ENCODE measurements at regions not wholly inside any gene's neighbourhood (a gene's known extent, or its start where the extent isn't known, plus 50 kb on each side); places are given as distances from the start of the nearest gene placed in this dataset.

DNA sequence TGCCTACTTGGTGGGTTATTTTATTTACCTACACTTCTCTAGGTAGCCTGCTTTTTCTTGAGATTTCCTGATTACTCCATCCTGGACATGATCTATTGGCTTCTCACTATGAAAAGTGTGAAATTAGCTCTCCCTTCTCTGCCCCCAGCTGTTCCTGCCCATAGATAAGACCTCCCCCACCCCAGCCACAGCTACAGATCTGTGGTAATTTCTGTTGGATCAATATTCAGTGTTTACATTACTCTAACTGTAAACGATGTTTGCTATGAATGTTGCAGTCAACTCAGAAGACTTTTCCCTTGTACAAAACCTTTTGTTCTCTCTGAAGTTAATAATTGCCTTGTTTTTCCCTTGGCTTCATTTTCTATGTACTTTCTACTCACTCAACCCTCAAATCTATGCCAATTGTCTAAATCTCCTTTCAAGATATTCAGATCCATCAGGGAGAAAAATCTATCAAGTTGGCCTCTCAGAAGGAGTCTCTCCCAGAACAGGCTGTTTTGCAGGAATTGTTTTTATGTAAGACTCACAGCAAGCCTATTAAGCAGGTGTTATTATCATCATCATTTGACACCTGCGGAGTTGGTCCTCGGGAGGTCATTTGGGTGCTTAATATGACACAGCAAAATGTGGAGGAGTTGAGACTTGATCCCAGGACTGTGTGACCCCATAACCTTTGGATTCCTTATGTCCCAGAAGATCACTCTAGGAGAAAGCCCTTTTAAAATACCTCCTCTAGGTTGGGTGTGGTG is 227.4 kb downstream of the SUDS3 start:
- no peak overlapping the region for H3K27ac ChIP-seq (replicated peaks in 1 of 4)
- H3K27me3 ChIP-seq = no peaks in the 10 kb centered on the region
- 61% methylated on average over 3 of the region's 3 CpGs for WGBS
- no peaks in the 10 kb centered on the region for H3K9me3 ChIP-seq
- H3K4me1 ChIP-seq = peaks cover 0 to 14% (median 3%) of the 10 kb centered on the region in 4 donors
- no peaks in the 10 kb centered on the region for H3K36me3 ChIP-seq
- no peak overlapping the region for H3K4me3 ChIP-seq
- no peak for DNase-seq (ENCODE audit: extremely low spot score)
- TF ChIP-seq POLR2A (IDR thresholded peaks at IDR 0.05; ENCODE audit: low read depth) (no peak), CTCF (IDR thresholded peaks at IDR 0.05) (no peak)
- intact Hi-C loops (cut with DNase I) = no loop called here

- Histone ChIP-seq H3K27ac (replicated peaks in 1 of 4) (no peak overlapping the region), H3K36me3 (no peaks in the 10 kb centered on the region), H3K4me3 (no peak overlapping the region), H3K4me1 (peaks cover 0 to 27% (median 19%) of the 10 kb centered on the region in 4 donors), H3K27me3 (no peaks in the 10 kb centered on the region), H3K9me3 (no peaks in the 10 kb centered on the region)
- WGBS = 84% methylated on average over 8 of the region's 8 CpGs
- DNase-seq (ENCODE audit: extremely low spot score) = no peak
- intact Hi-C loops (cut with DNase I) = no loop called here
- TF ChIP-seq EP300 (IDR thresholded peaks at IDR 0.05) (no peak), CTCF (IDR thresholded peaks at IDR 0.05) (no peak)
Measured at GRCh38 chr12:118606690-118607089, 230.3 kb downstream of the SUDS3 start.

- no peak overlapping the region for H3K4me3 ChIP-seq
- H3K36me3 ChIP-seq = no peaks in the 10 kb centered on the region
- H3K27me3 ChIP-seq = no peaks in the 10 kb centered on the region
- DNase-seq (ENCODE audit: extremely low spot score) = no peak
- H3K27ac ChIP-seq (replicated peaks in 1 of 4) = no peak overlapping the region
- 98% methylated on average over 3 of the region's 3 CpGs for WGBS
- H3K4me1 ChIP-seq = peaks cover 0 to 32% (median 25%) of the 10 kb centered on the region in 4 donors
- no peaks in the 10 kb centered on the region for H3K9me3 ChIP-seq
- intact Hi-C loops (cut with DNase I) = no loop called here
- no peak for TF ChIP-seq EP300 (IDR thresholded peaks at IDR 0.05)
- TF ChIP-seq CTCF (IDR thresholded peaks at IDR 0.05) = no peak
- no peak for TF ChIP-seq POLR2A (IDR thresholded peaks at IDR 0.05; ENCODE audit: low read depth)
- TF ChIP-seq POLR2AphosphoS5 (IDR thresholded peaks at IDR 0.05) = no peak
Measured at GRCh38 chr12:118607831-118608230, 231.5 kb downstream of the SUDS3 start.

DNA sequence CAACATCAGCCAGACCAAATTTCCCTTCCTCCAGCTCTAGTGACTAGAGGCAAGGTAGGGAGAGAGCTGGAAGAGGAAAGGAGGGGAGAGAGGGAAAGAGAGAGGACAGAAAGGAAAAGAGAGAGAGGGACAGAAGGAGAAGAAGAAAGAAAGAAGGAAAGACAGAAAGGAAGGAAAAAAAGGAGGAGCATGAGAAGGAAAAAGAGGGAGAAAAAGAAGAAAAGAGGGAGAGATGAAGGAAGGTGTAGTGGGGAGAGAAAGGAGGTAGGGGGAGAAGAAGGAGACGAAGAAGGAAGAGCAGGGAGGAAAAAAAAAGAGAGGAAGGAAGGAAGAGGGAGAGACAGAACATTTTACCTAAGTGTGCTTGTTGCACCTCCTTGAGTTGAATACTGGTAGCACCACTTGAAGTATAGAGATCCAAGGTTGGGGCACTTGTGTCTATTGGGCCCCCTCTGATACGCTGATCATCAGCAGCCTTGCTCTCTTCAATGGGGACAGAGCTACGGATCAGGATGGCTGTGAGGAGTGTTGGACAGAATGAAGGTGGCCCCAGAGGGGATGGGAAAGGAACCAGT is 232.5 kb downstream of the SUDS3 start:
- WGBS = 71% methylated on average over 3 of the region's 3 CpGs
- H3K9me3 ChIP-seq = no peaks in the 10 kb centered on the region
- TF ChIP-seq POLR2AphosphoS5 (IDR thresholded peaks at IDR 0.05) (no peak), POLR2A (IDR thresholded peaks at IDR 0.05; ENCODE audit: low read depth) (no peak), EP300 (IDR thresholded peaks at IDR 0.05) (no peak), CTCF (IDR thresholded peaks at IDR 0.05) (peak in 1 of 3 experiments; percentile 34)
- H3K36me3 ChIP-seq = no peaks in the 10 kb centered on the region
- no peak overlapping the region for H3K27ac ChIP-seq (replicated peaks in 1 of 4)
- no peak overlapping the region for H3K4me3 ChIP-seq
- peaks cover 0 to 27% (median 21%) of the 10 kb centered on the region in 4 donors for H3K4me1 ChIP-seq
- H3K27me3 ChIP-seq = no peaks in the 10 kb centered on the region
- DNase-seq (ENCODE audit: extremely low spot score) = no peak
- intact Hi-C loops (cut with DNase I) = no loop called here
